Activated CD4-positive, alpha-beta T cell treated with anti-CD3 and anti-CD28 coated beads, Interleukin-2, amount 50 U/mL, for 16 hours (primary cell): ENCODE measurements at regions not wholly inside any gene's neighbourhood (a gene's known extent, or its start where the extent isn't known, plus 50 kb on each side); places are given as distances from the start of the nearest gene placed in this dataset.

Source experiments
- DNase-seq: peaks from one replicate; pipeline ENCODE4 v3.0.0-alpha.2; 2020

- DNase-seq: no peak
Measured at GRCh38 chr3:87175732-87176131, 51.4 kb upstream of the CHMP2B start.

GRCh38 chr3:87173776-87174175 is 53.3 kb upstream of the CHMP2B start:
- no peak for DNase-seq

GRCh38 chr3:87173071-87173470 is 54.0 kb upstream of the CHMP2B start:
- no peak for DNase-seq

GRCh38 chr3:87167628-87168456 is 59.3 kb upstream of the CHMP2B start:
- peak; percentile 57 for DNase-seq

- DNase-seq: no peak
Measured at GRCh38 chr3:87164245-87164644, 62.9 kb upstream of the CHMP2B start.

GRCh38 chr3:87161851-87162250 is 65.3 kb upstream of the CHMP2B start:
- DNase-seq: no peak

- DNase-seq: no peak
Measured at GRCh38 chr3:87161417-87161816, 65.7 kb upstream of the CHMP2B start.

- DNase-seq: no peak
Measured at GRCh38 chr3:87161013-87161412, 66.1 kb upstream of the CHMP2B start.

GRCh38 chr3:87158823-87159222 is 68.3 kb upstream of the CHMP2B start:
- DNase-seq: no peak

GRCh38 chr3:87148020-87148419 is 79.1 kb upstream of the CHMP2B start:
- DNase-seq: no peak

GRCh38 chr3:87147562-87147961 is 79.5 kb upstream of the CHMP2B start:
- DNase-seq: no peak

GRCh38 chr3:87145553-87145952 is 81.6 kb upstream of the CHMP2B start:
- peak; percentile 24 for DNase-seq

- no peak for DNase-seq
Measured at GRCh38 chr3:87136066-87136596, 91.0 kb upstream of the CHMP2B start.

- no peak for DNase-seq
Measured at GRCh38 chr3:87135412-87135811, 91.7 kb upstream of the CHMP2B start.

- no peak for DNase-seq
Measured at GRCh38 chr3:87132801-87133200, 94.3 kb upstream of the CHMP2B start.

- no peak for DNase-seq
Measured at GRCh38 chr3:87128006-87128405, 99.1 kb upstream of the CHMP2B start.

GRCh38 chr3:87127281-87127680 is 99.8 kb upstream of the CHMP2B start:
- no peak for DNase-seq

GRCh38 chr3:87126321-87126720 is 100.8 kb upstream of the CHMP2B start:
- no peak for DNase-seq

- DNase-seq: no peak
Measured at GRCh38 chr3:87125116-87125515, 102.0 kb upstream of the CHMP2B start.

GRCh38 chr3:87122766-87123165 is 104.3 kb upstream of the CHMP2B start:
- no peak for DNase-seq

- no peak for DNase-seq
Measured at GRCh38 chr3:87121856-87122255, 105.3 kb upstream of the CHMP2B start.

- no peak for DNase-seq
Measured at GRCh38 chr3:87120881-87121280, 106.2 kb upstream of the CHMP2B start.

GRCh38 chr3:87120236-87120635 is 106.9 kb upstream of the CHMP2B start:
- no peak for DNase-seq

- DNase-seq: no peak
Measured at GRCh38 chr3:87109465-87109864, 117.6 kb upstream of the CHMP2B start.
